GM12864 (cell line): ENCODE measurements at regions not wholly inside any gene's neighbourhood (a gene's known extent, or its start where the extent isn't known, plus 50 kb on each side); places are given as distances from the start of the nearest gene placed in this dataset.

ENCODE experiments used
- DNase-seq: peaks from one replicate; pipeline ENCODE4 v3.0.0-alpha.2; 2011; ENCODE audit warnings: low read depth
- H3K4me3 ChIP-seq: 2 replicates; pipeline ENCODE4 v1.5.1; 2011; ENCODE audit warnings: mild to moderate bottlenecking, low read depth, low read length, control low read depth
- CTCF ChIP-seq: IDR thresholded peaks from 2 replicates; pipeline ENCODE4 v1.5.1; 2011; ENCODE audit warnings: low read depth, mild to moderate bottlenecking, moderate library complexity, low read length, control low read depth, inconsistent platforms; ENCODE audit errors: missing control alignments

- no peak overlapping the region for H3K4me3 ChIP-seq
- no peak for DNase-seq
- no peak for TF ChIP-seq CTCF
Observed at GRCh38 chr1:80994038-80994437, 806.7 kb upstream of the ADGRL2 start.

- H3K4me3 ChIP-seq: no peak overlapping the region
- TF ChIP-seq CTCF: no peak
- no peak for DNase-seq
Observed at GRCh38 chr1:80993154-80993980, 807.4 kb upstream of the ADGRL2 start.

- TF ChIP-seq CTCF: no peak
- DNase-seq: no peak
- no peak overlapping the region for H3K4me3 ChIP-seq
Observed at GRCh38 chr1:80989455-80989854, 811.3 kb upstream of the ADGRL2 start.

- DNase-seq: no peak
- H3K4me3 ChIP-seq: no peak overlapping the region
- no peak for TF ChIP-seq CTCF
Observed at GRCh38 chr1:80988926-80989325, 811.8 kb upstream of the ADGRL2 start.

GRCh38 chr1:80987824-80988223 lies 812.9 kb upstream of the ADGRL2 start:
- no peak for DNase-seq
- no peak overlapping the region for H3K4me3 ChIP-seq
- no peak for TF ChIP-seq CTCF

- no peak overlapping the region for H3K4me3 ChIP-seq
- DNase-seq: no peak
- no peak for TF ChIP-seq CTCF
Observed at GRCh38 chr1:80987106-80987505, 813.6 kb upstream of the ADGRL2 start.

GRCh38 chr1:80982831-80983230 lies 817.9 kb upstream of the ADGRL2 start:
- no peak for DNase-seq
- no peak for TF ChIP-seq CTCF
- H3K4me3 ChIP-seq: no peak overlapping the region
